Nephron progenitor cell (in vitro differentiated cells): ENCODE measurements at regions not wholly inside any gene's neighbourhood (a gene's known extent, or its start where the extent isn't known, plus 50 kb on each side); places are given as distances from the start of the nearest gene placed in this dataset.

Experiments
- DNase-seq: peaks from one replicate; pipeline ENCODE4 v3.0.0; 2021
- H3K27ac Mint-ChIP-seq: 2 replicates; pipeline ENCODE4 v1.8.0; 2021; ENCODE audit warnings: mild to moderate bottlenecking, moderate library complexity, mixed read lengths
- H3K27me3 Mint-ChIP-seq: 2 replicates; pipeline ENCODE4 v1.8.0; 2021; ENCODE audit warnings: mild to moderate bottlenecking, low read depth, mixed read lengths; ENCODE audit not compliant: poor library complexity
- H3K36me3 Mint-ChIP-seq: 2 replicates; pipeline ENCODE4 v1.8.0; 2021; ENCODE audit warnings: low read depth, mixed read lengths
- H3K4me1 Mint-ChIP-seq: 2 replicates; pipeline ENCODE4 v1.8.0; 2021; ENCODE audit warnings: mixed read lengths
- H3K4me3 Mint-ChIP-seq: 2 replicates; pipeline ENCODE4 v1.8.0; 2021; ENCODE audit warnings: mild to moderate bottlenecking, moderate library complexity, mixed read lengths
- H3K9me3 Mint-ChIP-seq: 2 replicates; pipeline ENCODE4 v1.8.0; 2021; ENCODE audit warnings: mild to moderate bottlenecking, moderate library complexity, mixed read lengths
- CTCF ChIP-seq: fragments of 200-600 bp; sonication (generic); IDR thresholded peaks from 2 replicates; pipeline ENCODE4 v1.5.0; 2021; ENCODE audit warnings: antibody characterized with exemption

GRCh38 chr2:9055471-9055870, 52.0 kb upstream of the MBOAT2 start:
- DNase-seq: no peak
- Mint-ChIP-seq H3K27me3 (peaks cover 13% of the 10 kb centered on the region), H3K27ac (no peak overlapping the region), H3K4me1 (peaks cover 11% of the 10 kb centered on the region), H3K36me3 (no peaks in the 10 kb centered on the region), H3K9me3 (peaks cover 18% of the 10 kb centered on the region), H3K4me3 (no peak overlapping the region)
- no peak for TF ChIP-seq CTCF

- Mint-ChIP-seq H3K27me3 (peaks cover 15% of the 10 kb centered on the region), H3K4me3 (no peak overlapping the region), H3K36me3 (no peaks in the 10 kb centered on the region), H3K27ac (no peak overlapping the region), H3K4me1 (peaks cover 11% of the 10 kb centered on the region), H3K9me3 (peaks cover 9% of the 10 kb centered on the region)
- no peak for TF ChIP-seq CTCF
- DNase-seq: no peak
Observed at GRCh38 chr2:9053534-9053931, 50.0 kb upstream of the MBOAT2 start.
